ENCODE measurements at regions not wholly inside any gene's neighbourhood (a gene's known extent, or its start where the extent isn't known, plus 50 kb on each side); places are given as distances from the start of the nearest gene placed in this dataset.
"Not testable (repeated sequence)": the region's sequence is repeated elsewhere in the genome, so short reads cannot be mapped to it uniquely, and the experiment has no call there.

DNA sequence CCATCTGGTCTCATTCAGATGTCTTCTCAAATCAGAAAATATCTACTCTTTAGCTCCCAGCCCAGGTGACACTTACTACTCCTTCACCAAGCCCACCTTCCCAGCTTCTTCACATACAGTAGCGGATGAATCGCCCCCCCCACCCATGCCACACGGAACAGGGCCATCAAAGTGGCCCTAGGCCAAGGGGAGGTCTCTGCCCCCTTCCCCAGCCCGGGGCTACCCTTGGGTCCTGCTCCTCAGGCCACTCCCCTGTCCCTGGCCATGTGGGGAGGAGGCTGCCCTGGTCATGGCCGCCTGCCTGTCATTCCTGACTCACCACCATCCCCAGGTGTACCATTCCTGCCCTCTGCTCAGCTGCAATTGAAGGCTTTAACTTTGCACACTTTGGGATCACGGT, 142.8 kb downstream of the NECTIN1 start:
- no peak for DNase-seq

DNA sequence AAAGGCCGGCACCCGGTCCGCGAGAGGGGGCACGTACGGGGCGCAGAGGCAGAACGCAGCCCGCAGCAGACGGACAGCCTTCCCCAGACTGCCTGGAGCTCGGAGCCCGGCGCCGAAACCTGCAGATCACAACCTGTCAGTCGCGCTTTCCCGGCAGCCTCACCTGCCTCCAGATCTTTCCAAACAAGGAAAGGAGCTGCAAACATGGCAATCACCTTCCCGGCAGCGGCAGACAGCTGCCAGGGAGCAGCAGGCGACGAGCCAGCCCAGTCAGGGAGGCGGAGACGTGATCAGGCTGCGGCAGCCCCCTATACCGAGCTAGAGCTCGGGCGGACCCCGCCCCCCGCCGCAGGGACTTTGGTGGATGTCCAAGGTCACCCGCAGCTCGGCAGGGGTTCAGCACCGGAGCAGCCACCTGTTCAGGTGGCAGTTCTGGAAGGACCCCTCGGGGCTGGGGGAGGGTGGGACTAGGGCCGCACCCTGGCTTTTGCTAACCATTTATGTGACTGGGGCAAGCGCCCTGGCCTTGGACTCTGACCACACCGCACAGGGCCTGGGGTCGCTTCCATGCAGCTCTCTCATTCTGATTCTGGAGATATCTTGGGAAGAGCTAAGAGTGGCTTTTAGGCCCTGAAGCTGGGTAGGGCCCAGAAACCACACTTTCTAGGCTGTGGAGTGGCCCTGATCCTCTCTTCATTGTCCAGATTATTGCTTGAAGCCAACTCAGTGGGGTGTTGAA, 143.8 kb downstream of the NECTIN1 start:
- peak; percentile 91 for DNase-seq

DNA sequence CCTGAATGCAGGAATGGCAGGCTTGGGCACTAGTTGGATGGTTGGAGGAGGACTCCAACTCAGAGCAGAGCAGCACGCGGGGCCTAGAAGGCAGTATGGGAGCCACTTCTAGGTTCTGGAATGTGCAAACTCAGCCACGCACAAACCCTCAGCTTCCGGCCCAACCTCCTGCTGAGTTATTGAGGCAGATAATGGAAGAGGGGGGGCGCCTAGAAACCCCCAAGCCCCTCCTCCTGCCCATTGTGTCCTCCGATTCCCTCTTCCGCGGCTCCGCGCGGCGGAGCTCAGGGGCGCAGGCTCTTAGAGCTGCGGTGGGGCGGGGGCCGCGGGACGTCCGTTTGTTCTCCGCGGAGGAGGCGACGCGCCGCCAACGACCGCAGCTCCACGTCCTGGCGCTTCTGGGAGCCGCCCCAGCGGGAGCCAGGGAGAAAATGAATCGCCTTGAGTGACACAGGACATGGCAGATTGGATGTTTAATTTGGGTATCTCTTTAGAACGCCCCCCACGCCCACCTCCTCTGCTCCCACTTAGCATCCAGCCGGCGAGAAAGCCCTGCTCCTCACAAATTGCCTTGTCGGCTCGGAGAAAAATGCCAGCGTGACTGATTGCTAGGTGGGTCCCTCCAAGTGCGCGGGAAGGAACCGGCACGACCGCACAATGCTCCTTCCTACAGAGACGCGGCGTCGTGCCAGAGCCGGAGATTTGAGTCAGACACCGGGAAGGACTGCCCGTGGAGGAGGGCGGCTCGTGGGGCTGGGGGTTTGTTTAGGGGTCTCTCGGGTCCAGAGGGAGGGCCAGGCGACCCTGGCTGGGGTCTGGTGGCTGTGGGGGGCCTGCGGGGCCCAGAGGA, 144.6 kb downstream of the NECTIN1 start:
- DNase-seq: peak; percentile 92

DNA sequence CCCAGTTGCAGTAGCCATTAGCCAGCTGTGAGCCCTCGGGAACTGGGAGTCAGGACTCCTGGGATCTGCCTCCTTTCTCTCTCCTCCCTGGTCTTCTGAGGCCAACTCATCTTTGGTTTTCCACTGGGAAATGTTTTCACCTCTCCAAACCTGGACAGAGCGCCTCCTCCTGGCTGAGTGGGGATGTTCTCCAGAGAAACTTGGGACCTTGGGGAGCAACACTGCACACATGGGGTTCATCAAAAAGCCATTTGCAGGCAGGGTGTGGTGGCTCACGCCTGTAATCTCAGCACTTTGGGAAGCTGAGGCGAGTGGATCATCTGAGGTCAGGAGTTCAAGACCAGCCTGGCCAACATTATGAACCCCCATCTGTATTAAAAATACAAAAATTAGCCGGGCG, 145.4 kb downstream of the NECTIN1 start:
- no peak for DNase-seq

DNA sequence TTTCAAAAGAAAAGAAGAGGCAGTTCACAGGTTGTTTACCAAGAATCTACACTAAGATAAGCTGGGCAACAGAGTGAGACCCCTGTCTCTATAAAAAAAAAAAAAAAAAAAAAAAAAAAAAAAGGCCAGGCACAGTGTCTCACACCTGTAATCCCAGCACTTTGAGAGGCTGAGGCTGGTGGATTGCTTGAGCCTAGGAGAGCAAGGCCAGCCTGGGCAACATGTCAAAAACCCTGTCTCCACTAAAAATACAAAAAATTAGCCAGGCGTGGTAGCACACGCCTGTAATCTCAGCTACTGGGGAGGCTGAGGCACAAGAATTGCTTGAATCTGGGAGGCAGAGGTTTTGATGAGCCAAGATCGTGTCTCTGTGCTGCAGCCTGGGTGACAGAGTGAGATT, 147.6 kb downstream of the NECTIN1 start:
- DNase-seq: not testable (repeated sequence)

DNA sequence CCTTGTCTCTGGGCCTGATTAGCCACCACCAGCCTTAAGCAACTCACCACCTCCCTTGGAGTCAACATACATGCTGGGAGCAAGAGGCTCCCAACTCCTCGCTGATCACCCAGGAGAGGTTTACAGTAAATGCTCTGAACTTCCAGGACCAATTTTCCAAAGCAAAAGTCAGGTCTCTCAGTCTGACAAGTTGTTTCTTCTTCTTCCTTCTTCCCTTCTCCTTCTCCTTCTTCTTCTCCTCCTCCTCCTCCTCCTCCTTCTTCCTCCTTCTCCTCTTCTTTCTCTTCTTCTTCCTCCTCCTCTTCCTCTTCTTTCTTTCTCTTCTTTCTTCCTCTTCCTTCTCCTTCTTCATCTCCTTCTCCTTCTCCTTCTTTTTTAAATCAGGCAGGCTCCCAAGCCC, 148.2 kb downstream of the NECTIN1 start:
- DNase-seq: no peak

DNA sequence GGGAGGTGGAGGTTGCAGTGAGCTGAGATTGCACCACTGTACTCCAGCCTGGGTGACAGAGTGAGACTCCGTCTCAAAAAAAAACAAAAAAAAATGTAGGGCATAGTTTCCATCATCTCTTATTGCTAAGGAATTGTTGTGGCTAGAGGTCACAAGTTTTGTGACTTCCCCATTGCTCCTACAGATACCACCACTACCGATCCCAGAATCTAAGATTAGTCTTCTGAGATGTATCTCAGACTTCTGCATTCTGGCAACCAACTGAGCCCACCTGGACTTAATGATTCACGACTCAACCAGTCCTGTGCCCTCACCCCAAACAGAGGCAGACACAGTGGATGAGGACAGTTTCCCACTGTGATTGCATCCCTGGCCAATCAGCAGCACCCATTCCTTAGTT, 148.9 kb downstream of the NECTIN1 start:
- DNase-seq: no peak

DNA sequence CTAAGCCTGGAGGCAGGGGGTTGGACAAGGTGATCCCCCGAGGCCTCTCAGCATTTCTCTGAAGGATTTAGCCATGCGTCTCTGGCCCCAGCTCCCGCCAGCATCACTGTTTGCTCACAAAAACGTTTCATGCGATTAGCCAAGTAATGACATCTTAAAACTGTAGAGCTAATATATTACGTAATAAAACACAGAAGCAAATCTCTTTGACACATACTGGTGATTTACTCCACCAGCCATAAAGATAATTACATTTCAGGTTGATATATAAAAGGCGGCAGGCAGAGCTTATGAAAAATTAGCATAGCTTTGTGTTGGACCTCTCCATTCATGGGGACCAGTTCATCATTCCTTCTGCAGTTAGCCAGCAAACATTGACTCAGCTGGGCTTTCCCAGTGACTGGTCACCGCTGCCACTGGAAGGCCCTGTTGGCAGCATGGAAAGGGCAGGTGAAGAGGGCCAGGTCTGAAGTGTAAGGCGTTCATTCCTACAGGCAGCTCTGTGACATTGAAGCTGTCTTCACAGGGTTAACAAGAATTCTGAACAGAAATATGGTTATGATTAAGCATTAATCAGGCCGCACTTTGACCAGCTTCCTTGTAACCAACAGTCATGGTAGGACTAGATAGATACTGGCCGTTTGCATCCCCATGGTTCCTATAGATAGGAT, 150.3 kb downstream of the NECTIN1 start:
- peak; percentile 80 for DNase-seq

DNA sequence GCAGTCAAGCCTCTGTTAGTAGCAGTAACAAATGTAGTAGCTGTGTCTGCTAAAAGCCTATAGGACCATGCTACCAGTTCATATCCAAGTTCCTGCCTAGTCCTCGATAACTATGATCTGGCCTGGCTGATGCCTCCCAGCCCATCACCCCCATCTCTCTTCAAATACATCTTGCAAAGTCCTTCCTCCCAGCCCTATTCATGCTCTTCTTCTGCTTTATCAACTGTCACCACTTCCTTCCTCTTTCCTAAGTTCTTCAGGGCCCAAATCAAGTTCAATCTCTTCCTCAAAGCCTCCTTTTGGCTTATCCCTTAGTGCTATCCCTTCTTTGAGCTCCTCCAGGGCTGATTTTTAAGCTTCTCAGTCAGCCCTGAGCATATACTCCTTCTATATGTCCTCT, 150.9 kb upstream of the THY1 start:
- DNase-seq: no peak

DNA sequence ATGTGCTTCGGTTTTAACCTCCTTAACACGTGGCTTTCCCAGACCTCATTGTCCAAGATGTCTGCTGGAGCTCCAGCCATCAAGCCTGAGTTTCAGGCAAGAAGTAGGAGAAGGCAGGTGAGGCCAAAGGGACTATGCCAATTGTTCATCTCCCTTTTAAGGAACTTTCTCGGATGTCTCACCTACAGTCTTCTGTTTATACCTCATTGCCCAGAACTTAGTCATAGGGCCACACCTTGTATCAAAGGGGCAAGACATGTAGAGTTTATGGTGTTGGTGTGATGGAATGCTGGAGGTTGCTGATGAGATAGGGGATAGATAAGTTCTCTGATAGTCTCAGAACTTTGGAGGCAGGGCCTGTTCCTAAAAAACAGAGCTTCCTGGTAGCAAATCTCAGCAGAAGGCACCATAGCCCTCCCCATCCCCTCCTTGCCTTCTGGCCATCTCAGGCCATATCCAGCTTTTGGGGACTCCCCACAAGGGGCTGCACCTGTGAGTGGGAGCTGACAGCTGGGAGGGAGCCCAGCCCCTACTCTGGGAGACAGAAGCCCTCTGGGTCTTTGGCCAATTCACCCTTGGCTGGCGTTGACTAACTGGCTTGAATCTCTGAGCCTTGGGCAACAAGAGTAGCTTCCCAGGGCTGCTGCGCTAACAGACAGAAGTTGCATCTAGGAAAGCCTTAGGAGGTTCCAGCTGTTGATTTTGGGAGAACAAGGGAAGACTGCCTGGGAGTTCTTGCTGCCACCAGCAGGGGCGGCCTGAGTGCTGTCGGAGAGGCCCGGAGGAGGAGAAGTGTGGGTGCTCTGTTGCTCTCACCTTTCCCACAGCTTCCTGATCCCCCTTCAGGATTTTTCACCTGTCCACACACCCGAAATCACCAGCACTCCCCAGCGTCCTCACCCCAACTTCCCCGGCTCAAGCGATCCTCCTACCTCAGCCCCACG, 149.8 kb upstream of the THY1 start:
- DNase-seq: no peak

DNA sequence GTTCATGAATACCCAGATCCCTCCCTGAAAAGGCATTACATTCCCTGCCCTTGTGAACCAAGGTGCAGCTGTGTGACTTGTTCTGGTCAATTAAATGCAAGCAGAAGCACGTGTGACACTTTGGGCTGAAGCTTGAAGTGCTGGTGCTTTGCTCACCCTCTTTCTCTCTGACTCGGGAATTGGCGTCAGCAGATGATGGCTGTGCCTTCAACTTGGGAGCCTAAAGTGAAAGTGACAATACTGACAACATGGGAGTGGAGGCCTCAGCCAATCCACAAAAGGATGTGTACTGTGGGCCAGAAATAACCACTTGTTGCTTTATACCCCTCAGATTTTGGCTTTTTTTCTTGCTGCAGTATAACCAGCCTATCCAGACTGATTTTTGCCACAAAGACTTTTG, 148.3 kb upstream of the THY1 start:
- no peak for DNase-seq

DNA sequence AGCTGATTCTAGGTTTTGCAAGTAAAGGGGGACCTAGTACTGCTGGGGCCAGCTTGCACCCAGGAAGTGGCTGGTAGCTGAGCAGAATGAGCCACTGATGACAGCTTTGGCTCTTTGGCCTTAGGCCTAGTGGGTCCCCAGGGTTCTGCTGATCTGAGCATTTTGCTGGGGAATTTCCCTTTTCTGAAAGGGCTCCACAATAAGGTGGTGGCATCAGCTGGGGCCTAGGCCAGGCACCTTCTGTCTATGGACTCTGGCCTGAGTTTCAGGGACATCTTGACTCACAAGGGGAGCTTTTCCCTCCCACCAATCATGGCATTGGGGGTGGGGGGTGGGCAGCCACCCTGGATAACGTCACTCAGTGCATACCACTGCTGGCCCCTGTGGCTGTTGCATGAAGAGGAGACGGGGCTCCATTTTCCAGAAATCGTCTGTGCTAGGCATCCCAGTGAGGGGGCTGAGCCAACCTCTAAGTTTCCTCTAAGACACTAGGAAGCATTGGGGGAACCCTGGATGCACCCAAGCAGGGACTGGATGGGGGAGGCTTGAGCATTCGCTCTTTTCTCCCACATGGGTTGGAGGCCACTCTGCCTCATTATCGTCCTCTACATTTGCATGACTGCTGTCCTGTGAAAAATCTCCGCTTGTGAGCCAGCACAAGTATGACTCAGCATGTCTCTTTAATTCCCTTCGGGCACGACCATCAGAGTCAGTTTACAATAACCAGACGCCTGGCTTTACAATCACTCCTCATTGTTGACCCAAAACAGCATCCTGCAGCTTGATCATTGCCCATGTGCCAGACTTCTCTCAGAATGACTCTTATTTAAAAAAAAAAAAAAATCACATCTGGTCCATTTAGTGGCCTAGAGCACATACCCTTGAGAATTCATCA, 145.0 kb upstream of the THY1 start:
- DNase-seq: peak; percentile 68

DNA sequence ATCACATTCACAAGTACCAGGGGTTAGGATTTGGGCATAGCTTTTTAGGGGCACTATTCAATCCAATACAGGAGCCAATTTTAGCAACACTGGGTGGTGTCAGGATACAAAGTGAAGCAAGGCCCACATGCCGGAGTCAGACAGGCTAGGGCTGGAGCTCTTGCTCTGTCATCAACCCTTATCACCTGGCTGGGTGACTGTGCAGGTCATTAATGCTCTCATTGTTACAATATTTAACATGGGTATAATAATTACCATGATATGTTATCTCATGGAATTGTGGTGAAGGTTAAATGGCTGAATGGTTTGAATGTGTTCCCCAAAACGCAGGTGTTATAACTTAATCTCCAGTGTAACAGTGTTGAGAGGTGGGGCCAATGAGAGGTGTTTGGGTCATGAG, 143.3 kb upstream of the THY1 start:
- no peak for DNase-seq

DNA sequence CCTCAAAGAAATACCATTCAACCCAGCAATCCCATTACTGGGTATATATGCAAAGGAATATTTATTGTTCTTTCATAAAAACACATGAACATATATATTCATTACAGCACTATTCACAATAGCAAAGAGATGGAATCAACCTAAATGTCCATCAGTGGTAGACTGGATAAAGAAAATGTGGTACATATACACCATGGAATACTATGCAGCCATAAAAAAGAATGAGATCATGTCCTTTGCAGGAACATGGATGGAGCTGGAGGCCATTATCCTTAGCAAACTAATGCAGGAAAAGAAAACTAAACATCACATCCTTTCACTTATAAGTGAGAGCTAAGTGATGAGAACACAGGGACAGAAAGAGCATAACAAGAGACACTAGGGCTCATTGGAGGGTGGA, 142.7 kb upstream of the THY1 start:
- not testable (repeated sequence) for DNase-seq

DNA sequence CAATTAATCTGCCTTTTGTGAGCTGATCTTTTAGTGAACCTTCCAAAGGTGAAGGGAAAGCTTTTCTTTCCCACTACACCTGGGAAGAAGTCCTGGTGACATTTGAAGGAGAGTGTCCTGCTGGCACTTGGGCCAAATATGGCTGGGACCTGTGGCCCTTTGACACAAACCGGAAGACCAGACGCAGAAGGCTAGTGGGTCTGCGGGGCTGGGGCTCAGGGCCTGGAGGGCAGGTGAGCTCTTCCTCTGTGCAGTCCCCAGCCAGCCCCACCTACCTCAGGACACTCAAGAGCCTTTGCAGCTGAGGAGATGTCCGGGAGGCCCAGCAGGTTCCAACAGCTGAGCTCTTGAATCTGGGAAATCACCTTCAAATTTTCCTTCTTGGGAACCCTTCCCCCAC, 138.0 kb upstream of the THY1 start:
- DNase-seq: no peak

DNA sequence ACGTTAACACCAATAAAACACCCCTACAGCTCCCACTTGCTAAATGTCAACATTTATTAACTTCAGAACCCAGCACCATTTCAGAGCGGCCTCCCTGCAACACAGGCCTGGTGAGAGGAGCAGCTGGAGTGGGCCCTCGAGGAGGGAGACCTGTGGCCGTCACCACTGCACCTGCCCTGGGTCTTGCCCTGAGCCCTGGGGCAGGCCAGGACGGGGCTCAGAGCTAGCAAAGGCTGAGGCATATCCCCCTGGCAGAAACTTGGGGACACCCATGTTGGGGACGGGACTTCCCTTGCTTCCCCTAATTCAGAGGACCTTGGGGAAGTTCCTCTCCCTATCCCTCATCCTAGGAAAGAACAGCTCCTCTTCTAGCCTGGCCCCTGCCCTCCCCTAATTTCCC, 137.3 kb upstream of the THY1 start:
- no peak for DNase-seq

DNA sequence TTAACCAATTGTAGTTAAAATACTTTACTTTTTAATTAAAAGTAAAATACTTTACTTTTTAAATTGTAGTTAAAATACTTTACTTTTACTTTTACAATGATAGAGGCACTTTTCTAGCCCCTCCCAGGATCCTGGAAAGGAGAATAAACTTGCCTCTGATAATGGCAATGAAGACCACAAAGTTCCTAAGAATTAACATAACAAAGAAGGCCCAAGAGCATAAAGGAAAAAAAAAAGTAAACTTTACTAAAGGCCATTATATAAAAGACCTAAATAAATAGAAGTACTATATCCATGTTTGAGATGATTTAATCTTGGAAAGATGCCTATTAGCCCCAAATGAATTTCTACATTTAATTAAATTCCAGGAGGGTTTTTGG, 129.1 kb upstream of the THY1 start:
- no peak for DNase-seq

DNA sequence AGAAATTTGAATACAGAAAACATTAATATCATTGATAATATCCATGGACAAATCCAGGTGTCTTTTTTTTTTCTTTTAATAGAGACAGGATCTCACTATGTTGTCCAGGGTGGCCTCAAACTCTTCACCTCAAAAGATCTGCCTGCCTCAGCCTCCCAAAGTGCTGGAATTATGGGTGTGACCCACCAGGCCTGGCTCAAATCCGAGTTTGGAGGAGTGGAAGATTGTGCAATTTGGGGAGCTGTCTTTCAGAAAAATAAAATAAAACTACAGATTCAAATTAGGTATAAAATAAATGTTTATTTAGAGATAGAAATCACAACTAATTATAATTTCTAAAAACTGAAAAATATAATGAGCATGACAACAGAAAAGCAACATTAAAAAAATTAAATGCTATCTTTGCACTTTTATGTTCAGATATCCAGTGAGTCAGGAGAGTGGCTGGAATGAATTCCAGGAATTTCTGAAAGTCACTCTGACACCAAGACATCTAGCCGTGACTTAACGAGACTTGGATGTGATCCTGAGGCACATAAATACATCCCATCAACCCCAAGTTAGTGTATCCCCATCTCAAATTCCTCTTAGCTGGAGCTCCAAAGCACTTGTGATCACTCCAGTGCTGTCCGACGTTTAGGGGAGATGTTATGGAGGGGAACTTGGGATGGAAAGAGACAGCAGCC, 128.6 kb upstream of the THY1 start:
- no peak for DNase-seq

DNA sequence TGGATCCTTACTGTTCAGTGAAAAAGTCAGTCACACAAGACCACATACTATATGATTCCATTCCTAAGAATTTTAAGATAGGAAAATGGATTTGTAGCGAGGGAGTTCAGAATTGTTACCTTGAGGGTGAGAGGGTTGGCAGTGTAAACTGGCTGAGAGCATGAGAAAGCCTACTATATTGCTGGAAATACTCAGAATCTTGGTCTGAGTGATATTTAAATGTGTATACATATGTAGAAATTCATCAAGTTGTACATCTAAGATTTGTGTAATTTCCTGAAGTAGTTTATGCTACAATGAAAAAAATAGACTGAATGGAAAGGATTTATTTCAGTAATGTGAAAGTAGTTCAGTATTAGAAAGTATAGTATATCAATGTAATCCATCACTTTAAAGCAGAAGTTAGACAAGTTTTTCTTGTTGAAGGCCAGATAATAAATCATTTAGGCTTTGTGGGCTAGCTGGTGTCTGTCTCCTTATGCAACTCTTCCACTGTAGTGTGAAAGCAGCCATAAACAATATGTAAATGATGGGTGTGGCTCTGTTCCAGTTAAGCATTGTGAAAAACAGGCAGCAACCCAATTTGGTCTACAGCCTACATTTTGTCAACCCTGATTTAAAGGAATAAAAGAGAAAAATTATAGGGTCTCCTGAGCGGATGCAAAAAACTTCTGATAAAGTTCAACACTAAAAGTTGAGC, 127.2 kb upstream of the THY1 start:
- DNase-seq: no peak

DNA sequence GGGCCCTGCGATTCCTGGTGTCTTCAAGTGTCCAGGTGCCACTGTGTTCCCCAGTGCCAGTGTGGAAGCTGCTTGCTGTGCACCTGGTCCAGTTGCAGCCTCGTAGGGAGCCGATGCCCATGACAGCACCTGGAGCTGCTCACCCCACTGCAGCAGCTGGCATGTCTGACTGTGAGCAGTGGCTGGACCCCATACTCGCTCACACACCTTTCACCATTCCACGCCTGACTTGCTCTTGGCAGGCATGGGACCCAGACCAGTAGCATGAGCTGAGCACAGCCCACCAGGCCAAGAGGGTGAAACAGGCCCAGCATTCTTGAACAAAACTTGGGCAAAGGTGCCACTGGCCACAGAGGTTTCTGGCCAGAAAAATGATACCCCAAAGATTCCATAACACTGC, 124.5 kb upstream of the THY1 start:
- no peak for DNase-seq
